A673 (cell line): ENCODE measurements at regions not wholly inside any gene's neighbourhood (a gene's known extent, or its start where the extent isn't known, plus 50 kb on each side); places are given as distances from the start of the nearest gene placed in this dataset.

Experiments
- BruUV-seq: library from RNA; stranded (reverse); fragments of 400-500 nt; replicated peaks from 2 replicates; lab custom pipeline; 2021; lab: Mats Ljungman, UMichigan
- CTCF ChIA-PET: fragments of 300-600 bp; sonication (Branson Sonifier 250); formaldehyde crosslinking; loops from one replicate; lab custom pipeline; 2022; ENCODE audit warnings: antibody characterized with exemption; lab: Charles Lee
- POLR2A ChIA-PET: fragments of 300-600 bp; sonication (Branson Sonifier 250); formaldehyde crosslinking; loops from one replicate; lab custom pipeline; 2022; ENCODE audit warnings: antibody characterized with exemption; ENCODE audit not compliant: low non-redundant PET; lab: Charles Lee
- DNase-seq: peaks from one replicate; pipeline ENCODE4 v3.0.0-alpha.2; 2015; ENCODE audit warnings: low spot score
- H3K27ac ChIP-seq: fragments of 200-600 bp; sonication (generic); 2 replicates; pipeline ENCODE4 v1.5.1; 2016; ENCODE audit warnings: mixed run types, low read depth, mild to moderate bottlenecking, mixed read lengths, antibody characterized with exemption, low read length; ENCODE audit not compliant: poor library complexity, severe bottlenecking
- H3K27me3 ChIP-seq: fragments of 200-600 bp; sonication (generic); replicated peaks from 2 replicates; pipeline ENCODE4 v1.6.1; 2017; ENCODE audit warnings: mixed run types, low read depth, mild to moderate bottlenecking, mixed read lengths, antibody characterized with exemption, low read length; ENCODE audit not compliant: insufficient read depth, poor library complexity
- H3K36me3 ChIP-seq: fragments of 200-600 bp; sonication (generic); 2 replicates; pipeline ENCODE4 v1.6.1; 2016; ENCODE audit warnings: mixed run types, mild to moderate bottlenecking, mixed read lengths, antibody characterized with exemption, low read length; ENCODE audit not compliant: insufficient read depth, poor library complexity, severe bottlenecking
- H3K4me1 ChIP-seq: fragments of 200-600 bp; sonication (generic); 2 replicates; pipeline ENCODE4 v1.6.1; 2017; ENCODE audit warnings: mixed run types, mild to moderate bottlenecking, mixed read lengths, antibody characterized with exemption, low read length; ENCODE audit not compliant: insufficient read depth, poor library complexity, severe bottlenecking
- H3K4me3 ChIP-seq: fragments of 200-600 bp; sonication (generic); 2 replicates; pipeline ENCODE4 v1.5.1; 2016; ENCODE audit warnings: low read depth, mixed run types, mild to moderate bottlenecking, mixed read lengths, low read length; ENCODE audit not compliant: poor library complexity, severe bottlenecking
- H3K9me3 ChIP-seq: fragments of 200-600 bp; sonication (generic); 2 replicates; pipeline ENCODE4 v1.6.1; 2016; ENCODE audit warnings: mixed run types, low read depth, mild to moderate bottlenecking, mixed read lengths, antibody characterized with exemption, low read length; ENCODE audit not compliant: poor library complexity, severe bottlenecking
- EZH2 ChIP-seq: fragments of 200-600 bp; sonication (generic); IDR thresholded peaks from 2 replicates; pipeline ENCODE4 v1.6.1; 2017; ENCODE audit warnings: borderline replicate concordance, low read depth, mild to moderate bottlenecking, mixed read lengths, antibody characterized with exemption, low read length; ENCODE audit not compliant: poor library complexity, severe bottlenecking
- intact Hi-C: fragments of 100-400 bp; cut with micrococcal nuclease; formaldehyde crosslinking; loops from one replicate; pipeline ENCODE4 v1.10.0; 2022; ENCODE audit not compliant: unreplicated experiment
- TF ChIP-seq, protein P1 (sequence below): fragments of 300-800, 200-600 bp; sonication (generic); conservative IDR thresholded peaks from 2 replicates; pipeline ENCODE4 v1.5.1; 2017; ENCODE audit warnings: low read depth, mild to moderate bottlenecking, antibody characterized with exemption, low read length, moderate library complexity, mixed read lengths

DNA sequence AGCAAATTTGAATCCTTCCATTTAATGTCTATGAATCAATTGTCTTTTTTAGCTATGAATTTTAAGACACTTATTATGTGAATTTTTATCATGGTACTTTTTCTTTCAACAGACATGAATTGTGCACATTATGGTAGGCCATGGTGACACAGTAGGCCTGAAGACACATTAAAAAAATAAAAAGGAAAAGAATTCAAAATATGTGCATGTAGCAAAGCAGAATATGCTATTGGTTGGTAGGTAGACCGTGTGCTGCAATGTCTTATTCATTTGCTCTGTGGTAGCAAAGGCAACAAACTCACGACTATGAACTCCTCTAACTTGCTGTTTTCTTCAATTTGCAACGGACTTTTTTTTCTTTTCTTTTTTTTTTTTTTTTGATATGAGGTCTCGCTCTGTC, 50.0 kb upstream of the EPHA3 start:
- no peak for TF ChIP-seq EZH2
- TF ChIP-seq, protein P1, sequence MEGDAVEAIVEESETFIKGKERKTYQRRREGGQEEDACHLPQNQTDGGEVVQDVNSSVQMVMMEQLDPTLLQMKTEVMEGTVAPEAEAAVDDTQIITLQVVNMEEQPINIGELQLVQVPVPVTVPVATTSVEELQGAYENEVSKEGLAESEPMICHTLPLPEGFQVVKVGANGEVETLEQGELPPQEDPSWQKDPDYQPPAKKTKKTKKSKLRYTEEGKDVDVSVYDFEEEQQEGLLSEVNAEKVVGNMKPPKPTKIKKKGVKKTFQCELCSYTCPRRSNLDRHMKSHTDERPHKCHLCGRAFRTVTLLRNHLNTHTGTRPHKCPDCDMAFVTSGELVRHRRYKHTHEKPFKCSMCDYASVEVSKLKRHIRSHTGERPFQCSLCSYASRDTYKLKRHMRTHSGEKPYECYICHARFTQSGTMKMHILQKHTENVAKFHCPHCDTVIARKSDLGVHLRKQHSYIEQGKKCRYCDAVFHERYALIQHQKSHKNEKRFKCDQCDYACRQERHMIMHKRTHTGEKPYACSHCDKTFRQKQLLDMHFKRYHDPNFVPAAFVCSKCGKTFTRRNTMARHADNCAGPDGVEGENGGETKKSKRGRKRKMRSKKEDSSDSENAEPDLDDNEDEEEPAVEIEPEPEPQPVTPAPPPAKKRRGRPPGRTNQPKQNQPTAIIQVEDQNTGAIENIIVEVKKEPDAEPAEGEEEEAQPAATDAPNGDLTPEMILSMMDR, result no peak
- ChIA-PET CTCF (interaction anchor here (0.6 kb wide), 1 partner anchor 850 kb away, joined by 7 read pairs; no protein-coding TSS in a partner anchor), POLR2A (no interaction called here)
- no peaks in the 10 kb centered on the region for H3K36me3 ChIP-seq
- intact Hi-C loops, result no loop called here
- H3K4me1 ChIP-seq, result no peaks in the 10 kb centered on the region
- H3K27ac ChIP-seq, result no peak overlapping the region
- H3K9me3 ChIP-seq, result no peaks in the 10 kb centered on the region
- BruUV-seq, result no TSS peak
- no peaks in the 10 kb centered on the region for H3K27me3 ChIP-seq
- no peak overlapping the region for H3K4me3 ChIP-seq
- no peak for DNase-seq
